SKM-1 treated with dmso at 0.1 percent for 144 hours (cell line): ENCODE measurements at regions not wholly inside any gene's neighbourhood (a gene's known extent, or its start where the extent isn't known, plus 50 kb on each side); places are given as distances from the start of the nearest gene placed in this dataset.
"Not testable (repeated sequence)": the region's sequence is repeated elsewhere in the genome, so short reads cannot be mapped to it uniquely, and the experiment has no call there.

Experiments
- DNase-seq: peaks from one replicate; lab custom pipeline; 2025; ENCODE audit not compliant: unreplicated experiment; lab: John Stamatoyannopoulos, UW

GRCh38 chr1:94675373-94675772 is 133.8 kb upstream of the F3 start:
- no peak for DNase-seq

- DNase-seq = no peak
Measured at GRCh38 chr1:94674876-94675275, 133.3 kb upstream of the F3 start.

- DNase-seq = no peak
Measured at GRCh38 chr1:94672934-94673333, 131.4 kb upstream of the F3 start.

GRCh38 chr1:94672001-94672400 is 130.4 kb upstream of the F3 start:
- no peak for DNase-seq

GRCh38 chr1:94670273-94670672 is 128.7 kb upstream of the F3 start:
- DNase-seq = no peak

GRCh38 chr1:94669198-94669597 is 127.6 kb upstream of the F3 start:
- no peak for DNase-seq

GRCh38 chr1:94668528-94668927 is 127.0 kb upstream of the F3 start:
- no peak for DNase-seq

- DNase-seq = no peak
Measured at GRCh38 chr1:94667818-94668217, 126.3 kb upstream of the F3 start.

- no peak for DNase-seq
Measured at GRCh38 chr1:94666797-94667196, 125.2 kb upstream of the F3 start.

GRCh38 chr1:94661431-94661932 is 119.9 kb upstream of the F3 start:
- DNase-seq = no peak

GRCh38 chr1:94660994-94661393 is 119.4 kb upstream of the F3 start:
- DNase-seq = no peak

GRCh38 chr1:94660258-94660657 is 118.7 kb upstream of the F3 start:
- no peak for DNase-seq

GRCh38 chr1:94659202-94659601 is 117.6 kb upstream of the F3 start:
- DNase-seq = not testable (repeated sequence)

- no peak for DNase-seq
Measured at GRCh38 chr1:94658221-94658620, 116.7 kb upstream of the F3 start.

GRCh38 chr1:94657776-94658175 is 116.2 kb upstream of the F3 start:
- DNase-seq = not testable (repeated sequence)

GRCh38 chr1:94656967-94657366 is 115.4 kb upstream of the F3 start:
- DNase-seq = no peak

GRCh38 chr1:94654919-94655318 is 113.4 kb upstream of the F3 start:
- no peak for DNase-seq

GRCh38 chr1:94654459-94654858 is 112.9 kb upstream of the F3 start:
- no peak for DNase-seq

GRCh38 chr1:94654031-94654430 is 112.5 kb upstream of the F3 start:
- no peak for DNase-seq

- DNase-seq = no peak
Measured at GRCh38 chr1:94653454-94653853, 111.9 kb upstream of the F3 start.

GRCh38 chr1:94651076-94651475 is 109.5 kb upstream of the F3 start:
- DNase-seq = no peak

- no peak for DNase-seq
Measured at GRCh38 chr1:94650301-94650700, 108.7 kb upstream of the F3 start.

- DNase-seq = no peak
Measured at GRCh38 chr1:94648225-94649007, 106.9 kb upstream of the F3 start.
